ENCODE measurements at regions not wholly inside any gene's neighbourhood (a gene's known extent, or its start where the extent isn't known, plus 50 kb on each side); places are given as distances from the start of the nearest gene placed in this dataset.

GRCh38 chr20:48222595-48223180 is 437.4 kb upstream of the SULF2 start:
- no peak overlapping the region for H3K27ac Mint-ChIP-seq (ENCODE audit: unreplicated experiment)
- H3K4me3 Mint-ChIP-seq (ENCODE audit: low read depth, unreplicated experiment), result no peak overlapping the region
- CTCF ChIA-PET, result interaction anchor here (0.7 to 1.1 kb wide), 2 partner anchors 12 to 79 kb away, joined by 3 to 6 read pairs; no protein-coding TSS in a partner anchor
- intact Hi-C loops (cut with micrococcal nuclease; ENCODE audit: unreplicated experiment), result no loop called here
- no peaks in the 10 kb centered on the region for H3K36me3 Mint-ChIP-seq (ENCODE audit: insufficient read depth, unreplicated experiment)
- no TSS peak for BruUV-seq (replicated peaks)
- no peak for DNase-seq
- H3K9me3 Mint-ChIP-seq (ENCODE audit: low read depth, unreplicated experiment), result no peaks in the 10 kb centered on the region
- TF ChIP-seq CTCF (IDR thresholded peaks at IDR 0.05; ENCODE audit: unreplicated experiment), result no peak
- peaks cover 61% of the 10 kb centered on the region for H3K27me3 Mint-ChIP-seq (ENCODE audit: unreplicated experiment)
- H3K4me1 Mint-ChIP-seq (ENCODE audit: low read depth, unreplicated experiment), result no peaks in the 10 kb centered on the region

- CTCF ChIA-PET, result interaction anchor here (0.9 kb wide), 1 partner anchor 16 kb away, joined by 4 read pairs; no protein-coding TSS in a partner anchor
- Mint-ChIP-seq H3K27me3 (ENCODE audit: unreplicated experiment) (peaks cover 42% of the 10 kb centered on the region), H3K4me1 (ENCODE audit: low read depth, unreplicated experiment) (no peaks in the 10 kb centered on the region), H3K9me3 (ENCODE audit: low read depth, unreplicated experiment) (no peaks in the 10 kb centered on the region), H3K4me3 (ENCODE audit: low read depth, unreplicated experiment) (no peak overlapping the region), H3K36me3 (ENCODE audit: insufficient read depth, unreplicated experiment) (no peaks in the 10 kb centered on the region), H3K27ac (ENCODE audit: unreplicated experiment) (no peak overlapping the region)
- intact Hi-C loops (cut with micrococcal nuclease; ENCODE audit: unreplicated experiment), result no loop called here
- no TSS peak for BruUV-seq (replicated peaks)
- no peak for TF ChIP-seq CTCF (IDR thresholded peaks at IDR 0.05; ENCODE audit: unreplicated experiment)
- DNase-seq, result no peak
These were observed 434.9 kb upstream of the SULF2 start for GRCh38 chr20:48220033-48220633.

GRCh38 chr20:48219306-48219705 is 434.0 kb upstream of the SULF2 start:
- no peak overlapping the region for H3K27ac Mint-ChIP-seq (ENCODE audit: unreplicated experiment)
- DNase-seq, result no peak
- no peaks in the 10 kb centered on the region for H3K36me3 Mint-ChIP-seq (ENCODE audit: insufficient read depth, unreplicated experiment)
- TF ChIP-seq CTCF (IDR thresholded peaks at IDR 0.05; ENCODE audit: unreplicated experiment), result no peak
- intact Hi-C loops (cut with micrococcal nuclease; ENCODE audit: unreplicated experiment), result no loop called here
- BruUV-seq (replicated peaks), result no TSS peak
- no peaks in the 10 kb centered on the region for H3K4me1 Mint-ChIP-seq (ENCODE audit: low read depth, unreplicated experiment)
- no peaks in the 10 kb centered on the region for H3K9me3 Mint-ChIP-seq (ENCODE audit: low read depth, unreplicated experiment)
- CTCF ChIA-PET, result interaction anchor here (0.9 kb wide), 1 partner anchor 17 kb away, joined by 4 read pairs; no protein-coding TSS in a partner anchor
- H3K4me3 Mint-ChIP-seq (ENCODE audit: low read depth, unreplicated experiment), result no peak overlapping the region
- peaks cover 34% of the 10 kb centered on the region for H3K27me3 Mint-ChIP-seq (ENCODE audit: unreplicated experiment)

GRCh38 chr20:48217190-48217589 is 431.9 kb upstream of the SULF2 start:
- Mint-ChIP-seq H3K36me3 (ENCODE audit: insufficient read depth, unreplicated experiment) (no peaks in the 10 kb centered on the region), H3K9me3 (ENCODE audit: low read depth, unreplicated experiment) (no peaks in the 10 kb centered on the region), H3K4me1 (ENCODE audit: low read depth, unreplicated experiment) (no peaks in the 10 kb centered on the region), H3K27me3 (ENCODE audit: unreplicated experiment) (peaks cover 40% of the 10 kb centered on the region), H3K27ac (ENCODE audit: unreplicated experiment) (no peak overlapping the region), H3K4me3 (ENCODE audit: low read depth, unreplicated experiment) (no peak overlapping the region)
- BruUV-seq (replicated peaks), result no TSS peak
- no peak for DNase-seq
- no peak for TF ChIP-seq CTCF (IDR thresholded peaks at IDR 0.05; ENCODE audit: unreplicated experiment)
- intact Hi-C loops (cut with micrococcal nuclease; ENCODE audit: unreplicated experiment), result no loop called here
- CTCF ChIA-PET, result interaction anchor here (0.5 kb wide), 2 partner anchors 10 to 288 kb away, joined by 3 read pairs; no protein-coding TSS in a partner anchor
